ENCODE measurements at regions not wholly inside any gene's neighbourhood (a gene's known extent, or its start where the extent isn't known, plus 50 kb on each side); places are given as distances from the start of the nearest gene placed in this dataset.

DNA sequence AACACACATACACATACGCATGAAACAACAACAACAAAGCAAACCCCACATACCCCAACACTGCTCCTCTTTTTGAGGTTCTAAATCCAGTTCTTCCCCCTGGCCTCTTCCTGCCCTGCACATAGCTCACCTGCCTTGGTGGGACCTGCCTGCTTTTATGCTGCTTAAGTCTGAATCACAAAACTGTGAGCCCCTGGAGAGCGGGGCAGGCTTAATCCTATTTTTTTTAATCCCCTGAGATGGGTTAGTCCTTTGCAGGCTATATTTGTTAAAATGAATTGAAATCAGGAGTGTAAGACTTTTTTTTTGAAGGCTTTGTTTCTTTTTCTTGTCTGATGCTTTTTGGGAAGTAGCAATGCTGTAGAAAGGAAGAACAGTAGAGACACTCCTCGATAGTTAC, 84.6 kb upstream of the MAX start:
- no peak for TF ChIP-seq EZH2 (IDR thresholded peaks at IDR 0.05)
- no peak for TF ChIP-seq POLR2AphosphoS5 (IDR thresholded peaks at IDR 0.05; ENCODE audit: borderline replicate concordance, low read depth, low read length)
- TF ChIP-seq FOXP2 (optimal IDR thresholded peaks at IDR 0.05; ENCODE audit: control extremely low read depth, extremely low read length, insufficient read depth): no peak
